ENCODE measurements at regions not wholly inside any gene's neighbourhood (a gene's known extent, or its start where the extent isn't known, plus 50 kb on each side); places are given as distances from the start of the nearest gene placed in this dataset.

GRCh38 chr7:124674451-124674850 is 91.1 kb downstream of the GPR37 start:
- DNase-seq = no peak
- no peak overlapping the region for H3K4me3 ChIP-seq (ENCODE audit: insufficient read depth, low read depth, low read length, poor library complexity, severe bottlenecking)
- no peaks in the 10 kb centered on the region for H3K9me3 ChIP-seq (ENCODE audit: control insufficient read depth, low read length)

GRCh38 chr7:124672011-124672410 is 93.6 kb downstream of the GPR37 start:
- Histone ChIP-seq H3K36me3 (ENCODE audit: control insufficient read depth, insufficient read depth, low read length) (no peaks in the 10 kb centered on the region), H3K4me3 (ENCODE audit: insufficient read depth, low read depth, low read length, poor library complexity, severe bottlenecking) (no peak overlapping the region), H3K27me3 (replicated peaks; ENCODE audit: control insufficient read depth, insufficient read depth, low read length, poor library complexity, severe bottlenecking) (no peaks in the 10 kb centered on the region), H3K9me3 (ENCODE audit: control insufficient read depth, low read length) (no peaks in the 10 kb centered on the region), H3K4me1 (ENCODE audit: control insufficient read depth, insufficient read depth, low read length, poor library complexity, severe bottlenecking) (no peaks in the 10 kb centered on the region), H3K27ac (ENCODE audit: insufficient read depth, low read length, poor library complexity, severe bottlenecking) (no peak overlapping the region)
- DNase-seq = no peak

More at GRCh38 chr7:124674451-124674850, 91.1 kb downstream of the GPR37 start:
- Histone ChIP-seq H3K4me1 (ENCODE audit: control insufficient read depth, insufficient read depth, low read length, poor library complexity, severe bottlenecking) (no peaks in the 10 kb centered on the region), H3K27me3 (replicated peaks; ENCODE audit: control insufficient read depth, insufficient read depth, low read length, poor library complexity, severe bottlenecking) (no peaks in the 10 kb centered on the region), H3K36me3 (ENCODE audit: control insufficient read depth, insufficient read depth, low read length) (no peaks in the 10 kb centered on the region), H3K27ac (ENCODE audit: insufficient read depth, low read length, poor library complexity, severe bottlenecking) (no peak overlapping the region)

GRCh38 chr7:124667312-124668153 is 98.1 kb downstream of the GPR37 start:
- no peaks in the 10 kb centered on the region for H3K9me3 ChIP-seq (ENCODE audit: control insufficient read depth, low read length)
- H3K27me3 ChIP-seq (replicated peaks; ENCODE audit: control insufficient read depth, insufficient read depth, low read length, poor library complexity, severe bottlenecking) = no peaks in the 10 kb centered on the region
- H3K27ac ChIP-seq (ENCODE audit: insufficient read depth, low read length, poor library complexity, severe bottlenecking) = no peak overlapping the region
- H3K4me3 ChIP-seq (ENCODE audit: insufficient read depth, low read depth, low read length, poor library complexity, severe bottlenecking) = no peak overlapping the region
- DNase-seq = no peak
- no peaks in the 10 kb centered on the region for H3K36me3 ChIP-seq (ENCODE audit: control insufficient read depth, insufficient read depth, low read length)
- no peaks in the 10 kb centered on the region for H3K4me1 ChIP-seq (ENCODE audit: control insufficient read depth, insufficient read depth, low read length, poor library complexity, severe bottlenecking)

- H3K27me3 ChIP-seq (replicated peaks; ENCODE audit: control insufficient read depth, insufficient read depth, low read length, poor library complexity, severe bottlenecking) = no peaks in the 10 kb centered on the region
- H3K9me3 ChIP-seq (ENCODE audit: control insufficient read depth, low read length) = no peaks in the 10 kb centered on the region
- H3K4me1 ChIP-seq (ENCODE audit: control insufficient read depth, insufficient read depth, low read length, poor library complexity, severe bottlenecking) = no peaks in the 10 kb centered on the region
- no peaks in the 10 kb centered on the region for H3K36me3 ChIP-seq (ENCODE audit: control insufficient read depth, insufficient read depth, low read length)
- H3K4me3 ChIP-seq (ENCODE audit: insufficient read depth, low read depth, low read length, poor library complexity, severe bottlenecking) = no peak overlapping the region
- DNase-seq = no peak
- no peak overlapping the region for H3K27ac ChIP-seq (ENCODE audit: insufficient read depth, low read length, poor library complexity, severe bottlenecking)
Observed at GRCh38 chr7:124662937-124663336, 102.7 kb downstream of the GPR37 start.

GRCh38 chr7:124662372-124662771 is 103.2 kb downstream of the GPR37 start:
- Histone ChIP-seq H3K27ac (ENCODE audit: insufficient read depth, low read length, poor library complexity, severe bottlenecking) (no peak overlapping the region), H3K4me3 (ENCODE audit: insufficient read depth, low read depth, low read length, poor library complexity, severe bottlenecking) (no peak overlapping the region), H3K36me3 (ENCODE audit: control insufficient read depth, insufficient read depth, low read length) (no peaks in the 10 kb centered on the region), H3K9me3 (ENCODE audit: control insufficient read depth, low read length) (no peaks in the 10 kb centered on the region), H3K4me1 (ENCODE audit: control insufficient read depth, insufficient read depth, low read length, poor library complexity, severe bottlenecking) (no peaks in the 10 kb centered on the region), H3K27me3 (replicated peaks; ENCODE audit: control insufficient read depth, insufficient read depth, low read length, poor library complexity, severe bottlenecking) (no peaks in the 10 kb centered on the region)
- DNase-seq = no peak

GRCh38 chr7:124655990-124656389 is 109.6 kb downstream of the GPR37 start:
- no peak overlapping the region for H3K27ac ChIP-seq (ENCODE audit: insufficient read depth, low read length, poor library complexity, severe bottlenecking)
- H3K9me3 ChIP-seq (ENCODE audit: control insufficient read depth, low read length) = no peaks in the 10 kb centered on the region
- H3K27me3 ChIP-seq (replicated peaks; ENCODE audit: control insufficient read depth, insufficient read depth, low read length, poor library complexity, severe bottlenecking) = no peaks in the 10 kb centered on the region
- no peak for DNase-seq
- no peaks in the 10 kb centered on the region for H3K4me1 ChIP-seq (ENCODE audit: control insufficient read depth, insufficient read depth, low read length, poor library complexity, severe bottlenecking)
- H3K4me3 ChIP-seq (ENCODE audit: insufficient read depth, low read depth, low read length, poor library complexity, severe bottlenecking) = no peak overlapping the region
- no peaks in the 10 kb centered on the region for H3K36me3 ChIP-seq (ENCODE audit: control insufficient read depth, insufficient read depth, low read length)

GRCh38 chr7:124652237-124652636 is 113.4 kb downstream of the GPR37 start:
- DNase-seq = no peak
- Histone ChIP-seq H3K27ac (ENCODE audit: insufficient read depth, low read length, poor library complexity, severe bottlenecking) (no peak overlapping the region), H3K9me3 (ENCODE audit: control insufficient read depth, low read length) (no peaks in the 10 kb centered on the region), H3K4me1 (ENCODE audit: control insufficient read depth, insufficient read depth, low read length, poor library complexity, severe bottlenecking) (no peaks in the 10 kb centered on the region), H3K27me3 (replicated peaks; ENCODE audit: control insufficient read depth, insufficient read depth, low read length, poor library complexity, severe bottlenecking) (no peaks in the 10 kb centered on the region), H3K4me3 (ENCODE audit: insufficient read depth, low read depth, low read length, poor library complexity, severe bottlenecking) (no peak overlapping the region), H3K36me3 (ENCODE audit: control insufficient read depth, insufficient read depth, low read length) (no peaks in the 10 kb centered on the region)

- Histone ChIP-seq H3K4me3 (ENCODE audit: insufficient read depth, low read depth, low read length, poor library complexity, severe bottlenecking) (no peak overlapping the region), H3K36me3 (ENCODE audit: control insufficient read depth, insufficient read depth, low read length) (no peaks in the 10 kb centered on the region), H3K27me3 (replicated peaks; ENCODE audit: control insufficient read depth, insufficient read depth, low read length, poor library complexity, severe bottlenecking) (no peaks in the 10 kb centered on the region), H3K4me1 (ENCODE audit: control insufficient read depth, insufficient read depth, low read length, poor library complexity, severe bottlenecking) (no peaks in the 10 kb centered on the region), H3K27ac (ENCODE audit: insufficient read depth, low read length, poor library complexity, severe bottlenecking) (no peak overlapping the region), H3K9me3 (ENCODE audit: control insufficient read depth, low read length) (no peaks in the 10 kb centered on the region)
- no peak for DNase-seq
Observed at GRCh38 chr7:124651136-124651535, 114.5 kb downstream of the GPR37 start.

- H3K36me3 ChIP-seq (ENCODE audit: control insufficient read depth, insufficient read depth, low read length) = no peaks in the 10 kb centered on the region
- H3K9me3 ChIP-seq (ENCODE audit: control insufficient read depth, low read length) = no peaks in the 10 kb centered on the region
- H3K27ac ChIP-seq (ENCODE audit: insufficient read depth, low read length, poor library complexity, severe bottlenecking) = no peak overlapping the region
- H3K4me3 ChIP-seq (ENCODE audit: insufficient read depth, low read depth, low read length, poor library complexity, severe bottlenecking) = peak overlapping the region; percentile 3
- H3K4me1 ChIP-seq (ENCODE audit: control insufficient read depth, insufficient read depth, low read length, poor library complexity, severe bottlenecking) = no peaks in the 10 kb centered on the region
- DNase-seq = no peak
- no peaks in the 10 kb centered on the region for H3K27me3 ChIP-seq (replicated peaks; ENCODE audit: control insufficient read depth, insufficient read depth, low read length, poor library complexity, severe bottlenecking)
Observed at GRCh38 chr7:124649397-124650014, 116.1 kb downstream of the GPR37 start.

- Histone ChIP-seq H3K4me1 (ENCODE audit: control insufficient read depth, insufficient read depth, low read length, poor library complexity, severe bottlenecking) (no peaks in the 10 kb centered on the region), H3K27me3 (replicated peaks; ENCODE audit: control insufficient read depth, insufficient read depth, low read length, poor library complexity, severe bottlenecking) (no peaks in the 10 kb centered on the region), H3K27ac (ENCODE audit: insufficient read depth, low read length, poor library complexity, severe bottlenecking) (no peak overlapping the region), H3K4me3 (ENCODE audit: insufficient read depth, low read depth, low read length, poor library complexity, severe bottlenecking) (no peak overlapping the region), H3K36me3 (ENCODE audit: control insufficient read depth, insufficient read depth, low read length) (no peaks in the 10 kb centered on the region), H3K9me3 (ENCODE audit: control insufficient read depth, low read length) (no peaks in the 10 kb centered on the region)
- DNase-seq = no peak
Observed at GRCh38 chr7:124647630-124648306, 117.8 kb downstream of the GPR37 start.
